HCT116 (cell line): ENCODE measurements at regions not wholly inside any gene's neighbourhood (a gene's known extent, or its start where the extent isn't known, plus 50 kb on each side); places are given as distances from the start of the nearest gene placed in this dataset.

Experiments
- ATAC-seq: fragments of 200-7000 bp; cut with Tn5 transposase; 2 replicates; pipeline ENCODE4 v1.9.1; 2020; ENCODE audit warnings: mild to moderate bottlenecking, moderate library complexity
- BruUV-seq: library from RNA; stranded (reverse); fragments of 400-500 nt; replicated peaks from 2 replicates; lab custom pipeline; 2021; lab: Mats Ljungman, UMichigan
- CTCF ChIA-PET: fragments of 300-600 bp; sonication (Branson Sonifier 250); formaldehyde crosslinking; loops from one replicate; lab custom pipeline; 2021; ENCODE audit warnings: antibody characterized with exemption; lab: Charles Lee
- POLR2A ChIA-PET: fragments of 300-600, 350-600 bp; sonication (Branson Sonifier 250); formaldehyde crosslinking; loops from one replicate; lab custom pipeline; 2021; ENCODE audit warnings: antibody characterized with exemption; lab: Charles Lee
- RAD21 ChIA-PET, 2 experiments: fragments of 300-600 bp; sonication (Branson Sonifier 250); formaldehyde crosslinking; loops; one replicate each; lab custom pipeline; 2023; ENCODE audit warnings: low total read pairs in 2 of 2; ENCODE audit not compliant: uncharacterized antibody in 2 of 2, unreplicated experiment in 2 of 2, low non-redundant PET in 1 of 2; lab: Charles Lee
- DNase-seq: peaks from one replicate; pipeline ENCODE4 v3.0.0-alpha.2; 2010; ENCODE audit warnings: low read depth, low spot score
- H2AFZ ChIP-seq: fragments of 200-600 bp; shearing (Covaris generic), sonication (generic); 2 replicates; pipeline ENCODE4 v1.6.1; 2017; ENCODE audit warnings: low read depth, mixed run types, mixed read lengths, antibody characterized with exemption, low read length; ENCODE audit not compliant: poor library complexity, severe bottlenecking
- H3K27ac ChIP-seq: 2 replicates; pipeline ENCODE4 v1.5.1; 2012; ENCODE audit warnings: low read depth, low read length
- H3K27me3 ChIP-seq: fragments of 200-600 bp; sonication (generic); 2 replicates; pipeline ENCODE4 v1.6.1; 2016; ENCODE audit warnings: mixed run types, low read length, mixed read lengths; ENCODE audit not compliant: insufficient read depth
- H3K36me3 ChIP-seq, 2 experiments: fragments of 200-500 bp in 1 of 2; fragments of 200-600 bp in 1 of 2; sonication (Bioruptor generic) in 1 of 2; sonication (generic) in 1 of 2; 2 replicates each; pipeline versions ENCODE4 v1.5.1 to v1.6.1; 2014 to 2016; ENCODE audit warnings: low read length in 2 of 2, inconsistent platforms in 1 of 2, mixed read lengths in 1 of 2, mixed run types in 1 of 2; ENCODE audit not compliant: insufficient read depth in 2 of 2, control insufficient read depth in 1 of 2
- H3K4me1 ChIP-seq, 2 experiments: fragments of 200-600 bp in 1 of 2; sonication (generic) in 1 of 2; 2 replicates each; pipeline versions ENCODE4 v1.5.1 to v1.6.1; 2012 to 2017; ENCODE audit warnings: low read length in 2 of 2, inconsistent platforms in 1 of 2, mild to moderate bottlenecking in 1 of 2, mixed read lengths in 1 of 2, mixed run types in 1 of 2, moderate library complexity in 1 of 2; ENCODE audit not compliant: insufficient read depth in 2 of 2, control insufficient read depth in 1 of 2
- H3K4me2 ChIP-seq: fragments of 200-600 bp; sonication (generic); 2 replicates; pipeline ENCODE4 v1.6.1; 2017; ENCODE audit warnings: mixed run types, low read length, mixed read lengths
- H3K4me3 ChIP-seq, 2 experiments: fragments of 200-600 bp in 1 of 2; sonication (generic) in 1 of 2; replicated peaks in 1 of 2; 2 replicates each; pipeline ENCODE4 v1.5.1; 2011 to 2016; ENCODE audit warnings: low read length in 2 of 2, control low read depth in 1 of 2, low read depth in 1 of 2, mild to moderate bottlenecking in 1 of 2, mixed read lengths in 1 of 2, mixed run types in 1 of 2
- H3K79me2 ChIP-seq: fragments of 200-600 bp; sonication (generic); 2 replicates; pipeline ENCODE4 v1.6.1; 2017; ENCODE audit warnings: mild to moderate bottlenecking, mixed run types, low read length, moderate library complexity, mixed read lengths; ENCODE audit not compliant: insufficient read depth
- H3K9ac ChIP-seq: fragments of 200-600 bp; sonication (generic); 2 replicates; pipeline ENCODE4 v1.6.1; 2016; ENCODE audit warnings: low read length, mixed read lengths
- H3K9me2 ChIP-seq: fragments of 200-600 bp; sonication (generic), shearing (Covaris generic); 2 replicates; pipeline ENCODE4 v1.6.1; 2017; ENCODE audit warnings: mixed run types, mild to moderate bottlenecking, moderate library complexity; ENCODE audit not compliant: insufficient read depth
- H3K9me3 ChIP-seq, 2 experiments: fragments of 200-500 bp in 1 of 2; fragments of 200-600 bp in 1 of 2; sonication (Bioruptor generic) in 1 of 2; sonication (generic) in 1 of 2; 2 replicates each; pipeline ENCODE4 v1.6.1; 2014 to 2017; ENCODE audit warnings: low read length in 2 of 2, mixed read lengths in 2 of 2, inconsistent platforms in 1 of 2, low read depth in 1 of 2, mild to moderate bottlenecking in 1 of 2, mixed run types in 1 of 2, moderate library complexity in 1 of 2; ENCODE audit not compliant: control insufficient read depth in 1 of 2, insufficient read depth in 1 of 2
- H4K20me1 ChIP-seq: fragments of 200-600 bp; sonication (generic), shearing (Covaris generic); 2 replicates; pipeline ENCODE4 v1.6.1; 2017; ENCODE audit warnings: mixed run types, mild to moderate bottlenecking, moderate library complexity; ENCODE audit not compliant: insufficient read depth
- CBX3 ChIP-seq: IDR thresholded peaks from 2 replicates; pipeline ENCODE4 v1.6.1; 2012; ENCODE audit warnings: low read depth
- CEBPB ChIP-seq: IDR thresholded peaks from 2 replicates; pipeline ENCODE4 v1.6.1; 2012; ENCODE audit warnings: low read depth
- EGR1 ChIP-seq: IDR thresholded peaks from 2 replicates; pipeline ENCODE4 v1.6.1; 2012; ENCODE audit warnings: low read depth
- ELF1 ChIP-seq: IDR thresholded peaks from 2 replicates; pipeline ENCODE4 v1.6.1; 2012; ENCODE audit warnings: low read depth, borderline replicate concordance
- EZH2 ChIP-seq: fragments of 200-600 bp; sonication (generic); IDR thresholded peaks from 2 replicates; pipeline ENCODE4 v1.6.1; 2017; ENCODE audit warnings: antibody characterized with exemption, mixed run types
- FOSL1 ChIP-seq: IDR thresholded peaks from 2 replicates; pipeline ENCODE4 v1.6.1; 2012; ENCODE audit warnings: low read depth
- JUND ChIP-seq: IDR thresholded peaks from 2 replicates; pipeline ENCODE4 v1.6.1; 2012
- POLR2A ChIP-seq: IDR thresholded peaks from 2 replicates; pipeline ENCODE4 v1.7.0; 2011; ENCODE audit warnings: borderline replicate concordance; ENCODE audit not compliant: insufficient read depth, insufficient read length; ENCODE audit errors: extremely low read depth
- RAD21 ChIP-seq: IDR thresholded peaks from 2 replicates; pipeline ENCODE4 v1.6.1; 2012; ENCODE audit warnings: low read depth, mild to moderate bottlenecking
- SIN3A ChIP-seq: IDR thresholded peaks from 2 replicates; pipeline ENCODE4 v1.6.1; 2012; ENCODE audit warnings: low read depth
- SRF ChIP-seq: IDR thresholded peaks from 2 replicates; pipeline ENCODE4 v1.6.1; 2012; ENCODE audit warnings: low read depth
- TCF7L2 ChIP-seq: IDR thresholded peaks from 2 replicates; pipeline ENCODE4 v1.7.0; 2011; ENCODE audit warnings: borderline replicate concordance, inconsistent platforms; ENCODE audit not compliant: insufficient read depth, insufficient read length; ENCODE audit errors: extremely low read depth
- YY1 ChIP-seq: IDR thresholded peaks from 2 replicates; pipeline ENCODE4 v1.6.1; 2011; ENCODE audit warnings: low read length, low read depth, moderate library complexity, mild to moderate bottlenecking; ENCODE audit not compliant: insufficient replicate concordance; ENCODE audit errors: extremely low read depth
- ZFX ChIP-seq: fragments of 450-650 bp; IDR thresholded peaks from 2 replicates; pipeline ENCODE4 v1.6.1; 2017
- ZNF274 ChIP-seq: fragments of 200-500 bp; sonication (Bioruptor generic); IDR thresholded peaks from 2 replicates; pipeline ENCODE4 v1.6.1; 2014; ENCODE audit warnings: mild to moderate bottlenecking, low read depth, low read length, inconsistent platforms
- intact Hi-C: fragments of 100-400 bp; cut with micrococcal nuclease; formaldehyde crosslinking; loops from 2 replicates; pipeline ENCODE4 v1.10.0; 2022
- TF ChIP-seq, protein P1 (sequence below), 3 experiments: fragments of 200-600 bp in 1 of 3; sonication (generic) in 1 of 3; IDR thresholded peaks in 2 of 3; conservative IDR thresholded peaks in 1 of 3; 2 replicates each; pipeline ENCODE4 v1.5.1; 2012 to 2017; ENCODE audit warnings: low read depth in 2 of 3, low read length in 2 of 3, antibody characterized with exemption in 1 of 3, borderline replicate concordance in 1 of 3, control low read depth in 1 of 3, mild to moderate bottlenecking in 1 of 3, mixed read lengths in 1 of 3, mixed run types in 1 of 3, moderate library complexity in 1 of 3; ENCODE audit not compliant: insufficient read depth in 1 of 3
- TF ChIP-seq, protein P2 (sequence below): IDR thresholded peaks from 2 replicates; pipeline ENCODE4 v1.6.1; 2012
- TF ChIP-seq, protein P3 (sequence below): IDR thresholded peaks from 2 replicates; pipeline ENCODE4 v1.6.1; 2012; ENCODE audit warnings: low read depth

DNA sequence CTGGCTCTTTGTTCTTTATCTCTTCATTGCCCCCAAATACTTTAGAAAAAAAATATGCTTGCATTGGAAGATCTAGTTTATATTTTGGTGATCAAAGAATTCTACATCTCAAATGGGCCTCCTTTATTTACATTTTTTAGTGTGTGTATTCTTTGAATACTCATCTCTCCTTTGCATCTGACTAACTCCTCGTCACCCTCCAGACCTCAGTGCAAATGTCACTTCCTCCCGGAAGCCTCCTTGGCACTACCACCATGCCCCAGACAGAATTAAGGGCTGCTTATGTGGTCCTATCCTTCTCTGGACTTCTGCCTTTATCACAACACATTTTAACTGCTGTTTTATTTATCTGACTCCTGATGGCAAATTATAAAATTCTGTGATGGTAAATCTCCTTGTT lies 52.0 kb upstream of the PPP1R3C start:
- Histone ChIP-seq H3K36me3 (no peaks in the 10 kb centered on the region), H3K4me3 (no peak overlapping the region), H2AFZ (no peak overlapping the region), H3K79me2 (no peaks in the 10 kb centered on the region), H3K9ac (no peak overlapping the region), H3K27ac (no peak overlapping the region), H3K27me3 (no peaks in the 10 kb centered on the region), H3K9me3 (no peaks in the 10 kb centered on the region), H3K4me1 (peaks cover 13 to 14% of the 10 kb centered on the region in 2 experiments), H4K20me1 (no peaks in the 10 kb centered on the region), H3K4me2 (no peak overlapping the region), H3K9me2 (no peaks in the 10 kb centered on the region)
- DNase-seq: no peak
- intact Hi-C loops: no loop called here
- ChIA-PET POLR2A (no interaction called here), RAD21 (no interaction called here), CTCF (interaction anchor here (1.3 kb wide), 1 partner anchor 10 kb away, joined by 3 read pairs; no protein-coding TSS in a partner anchor)
- no TSS peak for BruUV-seq
- no peak for ATAC-seq
- TF ChIP-seq POLR2A: no peak

DNA sequence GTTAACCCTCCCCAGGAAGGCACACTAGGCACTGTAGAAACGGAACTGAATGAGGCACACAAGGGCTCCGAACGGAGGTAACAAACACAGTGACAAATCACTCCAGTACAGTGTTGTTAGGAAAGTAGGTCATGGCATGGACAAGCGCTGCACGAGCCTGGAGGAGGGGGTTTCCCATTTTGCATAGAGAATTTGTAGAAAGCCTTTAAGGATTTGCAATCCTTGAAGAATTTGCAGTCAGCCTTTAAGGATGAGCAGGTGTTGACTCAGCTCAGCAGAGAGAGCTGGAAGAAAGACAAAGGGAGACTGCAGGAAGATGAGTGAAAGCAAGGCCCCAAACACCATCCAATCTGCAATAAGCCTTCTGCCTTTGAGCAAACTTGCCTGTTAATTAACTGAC lies 51.1 kb upstream of the PPP1R3C start:
- no peaks in the 10 kb centered on the region for H3K9me2 ChIP-seq
- no peak overlapping the region for H3K4me2 ChIP-seq
- H3K36me3 ChIP-seq: no peaks in the 10 kb centered on the region
- CTCF ChIA-PET: interaction anchor here (0.5 to 1.3 kb wide), 2 partner anchors 9 to 10 kb away, joined by 3 read pairs; no protein-coding TSS in a partner anchor
- peaks cover 13 to 14% of the 10 kb centered on the region in 2 experiments for H3K4me1 ChIP-seq
- RAD21 ChIA-PET: no interaction called here
- DNase-seq (no peak), ATAC-seq (no peak)
- H3K79me2 ChIP-seq: no peaks in the 10 kb centered on the region
- H4K20me1 ChIP-seq: no peaks in the 10 kb centered on the region
- no TSS peak for BruUV-seq
- H3K4me3 ChIP-seq: no peak overlapping the region
- no peaks in the 10 kb centered on the region for H3K9me3 ChIP-seq
- no peak overlapping the region for H3K9ac ChIP-seq
- H3K27ac ChIP-seq: no peak overlapping the region
- H3K27me3 ChIP-seq: no peaks in the 10 kb centered on the region
- POLR2A ChIA-PET: no interaction called here
- intact Hi-C loops: no loop called here
- no peak overlapping the region for H2AFZ ChIP-seq
- TF ChIP-seq ZNF274 (no peak), ELF1 (no peak), SIN3A (no peak), EGR1 (no peak), RAD21 (no peak), SRF (no peak), JUND (no peak), TCF7L2 (no peak), CEBPB (no peak), EZH2 (no peak), CBX3 (no peak), YY1 (no peak), POLR2A (no peak), FOSL1 (no peak), ZFX (no peak)
- TF ChIP-seq, protein P1, sequence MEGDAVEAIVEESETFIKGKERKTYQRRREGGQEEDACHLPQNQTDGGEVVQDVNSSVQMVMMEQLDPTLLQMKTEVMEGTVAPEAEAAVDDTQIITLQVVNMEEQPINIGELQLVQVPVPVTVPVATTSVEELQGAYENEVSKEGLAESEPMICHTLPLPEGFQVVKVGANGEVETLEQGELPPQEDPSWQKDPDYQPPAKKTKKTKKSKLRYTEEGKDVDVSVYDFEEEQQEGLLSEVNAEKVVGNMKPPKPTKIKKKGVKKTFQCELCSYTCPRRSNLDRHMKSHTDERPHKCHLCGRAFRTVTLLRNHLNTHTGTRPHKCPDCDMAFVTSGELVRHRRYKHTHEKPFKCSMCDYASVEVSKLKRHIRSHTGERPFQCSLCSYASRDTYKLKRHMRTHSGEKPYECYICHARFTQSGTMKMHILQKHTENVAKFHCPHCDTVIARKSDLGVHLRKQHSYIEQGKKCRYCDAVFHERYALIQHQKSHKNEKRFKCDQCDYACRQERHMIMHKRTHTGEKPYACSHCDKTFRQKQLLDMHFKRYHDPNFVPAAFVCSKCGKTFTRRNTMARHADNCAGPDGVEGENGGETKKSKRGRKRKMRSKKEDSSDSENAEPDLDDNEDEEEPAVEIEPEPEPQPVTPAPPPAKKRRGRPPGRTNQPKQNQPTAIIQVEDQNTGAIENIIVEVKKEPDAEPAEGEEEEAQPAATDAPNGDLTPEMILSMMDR (IDR thresholded peaks at IDR 0.05 in 2 of 3, conservative IDR thresholded peaks at IDR 0.05 in 1 of 3; ENCODE audit: borderline replicate concordance in 1 of 3, insufficient read depth in 1 of 3, low read depth in 2 of 3, low read length in 2 of 3): no peak
- TF ChIP-seq, protein P2, sequence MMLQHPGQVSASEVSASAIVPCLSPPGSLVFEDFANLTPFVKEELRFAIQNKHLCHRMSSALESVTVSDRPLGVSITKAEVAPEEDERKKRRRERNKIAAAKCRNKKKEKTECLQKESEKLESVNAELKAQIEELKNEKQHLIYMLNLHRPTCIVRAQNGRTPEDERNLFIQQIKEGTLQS: no peak
- TF ChIP-seq, protein P3, sequence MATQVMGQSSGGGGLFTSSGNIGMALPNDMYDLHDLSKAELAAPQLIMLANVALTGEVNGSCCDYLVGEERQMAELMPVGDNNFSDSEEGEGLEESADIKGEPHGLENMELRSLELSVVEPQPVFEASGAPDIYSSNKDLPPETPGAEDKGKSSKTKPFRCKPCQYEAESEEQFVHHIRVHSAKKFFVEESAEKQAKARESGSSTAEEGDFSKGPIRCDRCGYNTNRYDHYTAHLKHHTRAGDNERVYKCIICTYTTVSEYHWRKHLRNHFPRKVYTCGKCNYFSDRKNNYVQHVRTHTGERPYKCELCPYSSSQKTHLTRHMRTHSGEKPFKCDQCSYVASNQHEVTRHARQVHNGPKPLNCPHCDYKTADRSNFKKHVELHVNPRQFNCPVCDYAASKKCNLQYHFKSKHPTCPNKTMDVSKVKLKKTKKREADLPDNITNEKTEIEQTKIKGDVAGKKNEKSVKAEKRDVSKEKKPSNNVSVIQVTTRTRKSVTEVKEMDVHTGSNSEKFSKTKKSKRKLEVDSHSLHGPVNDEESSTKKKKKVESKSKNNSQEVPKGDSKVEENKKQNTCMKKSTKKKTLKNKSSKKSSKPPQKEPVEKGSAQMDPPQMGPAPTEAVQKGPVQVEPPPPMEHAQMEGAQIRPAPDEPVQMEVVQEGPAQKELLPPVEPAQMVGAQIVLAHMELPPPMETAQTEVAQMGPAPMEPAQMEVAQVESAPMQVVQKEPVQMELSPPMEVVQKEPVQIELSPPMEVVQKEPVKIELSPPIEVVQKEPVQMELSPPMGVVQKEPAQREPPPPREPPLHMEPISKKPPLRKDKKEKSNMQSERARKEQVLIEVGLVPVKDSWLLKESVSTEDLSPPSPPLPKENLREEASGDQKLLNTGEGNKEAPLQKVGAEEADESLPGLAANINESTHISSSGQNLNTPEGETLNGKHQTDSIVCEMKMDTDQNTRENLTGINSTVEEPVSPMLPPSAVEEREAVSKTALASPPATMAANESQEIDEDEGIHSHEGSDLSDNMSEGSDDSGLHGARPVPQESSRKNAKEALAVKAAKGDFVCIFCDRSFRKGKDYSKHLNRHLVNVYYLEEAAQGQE: no peak
